Left kidney (tissue), 1 donor: ENCODE measurements at regions not wholly inside any gene's neighbourhood (a gene's known extent, or its start where the extent isn't known, plus 50 kb on each side); places are given as distances from the start of the nearest gene placed in this dataset.

Experiments used
- DNase-seq: peaks from one replicate; pipeline ENCODE4 v3.0.0-alpha.2; 2013

DNA sequence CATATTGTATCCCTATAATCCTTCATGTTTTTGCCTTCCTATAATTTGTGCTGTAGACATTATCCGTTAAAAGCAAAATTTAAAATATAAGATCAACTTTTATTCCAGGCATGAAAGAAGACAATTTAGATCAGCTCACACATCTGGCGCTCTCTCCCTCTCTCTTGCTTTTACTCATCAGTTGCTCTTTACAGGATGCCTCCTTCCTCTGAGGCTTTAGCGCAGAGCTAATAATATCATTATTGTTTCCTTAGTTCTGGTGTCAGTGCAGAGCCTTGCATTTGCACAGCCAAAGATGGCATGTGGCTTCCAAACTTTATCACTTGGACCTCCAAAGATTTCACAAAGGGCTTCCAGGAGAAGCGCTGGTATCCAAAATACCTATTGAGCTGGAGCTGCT lies 295.1 kb downstream of the FGF9 start:
- DNase-seq = no peak

DNA sequence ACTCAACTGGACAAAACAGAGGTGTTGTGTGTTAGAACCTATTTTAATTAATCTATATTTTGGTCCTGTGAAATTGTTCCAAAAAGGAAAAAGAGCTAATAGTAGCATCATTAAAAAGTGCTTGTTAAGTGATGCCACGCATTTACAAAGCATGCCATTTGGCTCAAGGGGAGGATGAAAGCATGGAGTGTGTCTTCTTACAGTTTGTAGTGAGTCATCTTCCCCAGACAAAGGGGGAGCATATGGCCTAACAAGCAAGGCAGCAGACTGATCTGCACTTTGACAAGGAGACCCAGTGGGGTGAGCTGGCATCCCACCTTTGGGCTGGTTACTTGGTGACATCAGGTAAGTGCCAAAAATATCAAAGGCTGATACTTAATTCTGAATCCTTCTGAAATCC lies 297.0 kb downstream of the FGF9 start:
- no peak for DNase-seq

DNA sequence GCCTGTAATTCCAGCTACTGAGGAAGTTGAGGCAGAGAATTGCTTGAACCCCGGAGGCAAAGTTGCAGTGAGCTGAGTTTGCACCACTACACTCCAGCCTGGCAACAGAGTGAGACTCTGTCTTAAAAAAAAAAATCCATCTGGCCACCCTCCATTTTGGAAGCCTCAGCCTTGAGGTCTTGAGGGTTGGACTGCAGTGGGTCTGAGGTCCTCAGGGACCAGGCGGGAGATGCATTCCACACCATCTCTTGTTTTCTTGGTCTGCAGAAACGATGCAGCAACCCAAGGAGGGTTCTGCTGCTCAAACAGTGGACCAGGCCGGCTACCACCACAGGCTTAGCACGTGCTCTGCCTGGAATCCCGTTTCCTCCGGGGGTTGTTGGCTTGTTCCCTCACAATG lies 299.3 kb downstream of the FGF9 start:
- DNase-seq = no peak

DNA sequence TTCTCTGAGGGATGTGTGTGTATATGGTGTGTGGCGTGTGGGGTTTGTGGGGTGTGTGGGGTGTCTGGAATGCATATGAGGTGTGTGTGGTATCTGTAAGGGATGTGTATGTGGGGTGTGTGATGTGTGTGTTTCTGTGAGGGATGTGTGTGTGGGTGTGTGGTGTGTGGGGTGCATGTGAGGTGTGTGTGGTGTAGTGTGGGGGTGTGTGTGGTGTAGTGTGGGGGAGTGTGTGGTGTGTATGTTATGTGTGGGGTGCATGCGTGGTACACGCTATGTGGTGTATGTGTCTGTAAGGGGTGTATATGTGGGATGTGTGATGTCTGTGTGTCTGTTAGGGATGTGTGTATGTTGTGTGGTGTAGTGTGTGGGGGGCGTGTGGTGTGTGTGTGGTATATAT lies 300.0 kb downstream of the FGF9 start:
- DNase-seq = no peak

DNA sequence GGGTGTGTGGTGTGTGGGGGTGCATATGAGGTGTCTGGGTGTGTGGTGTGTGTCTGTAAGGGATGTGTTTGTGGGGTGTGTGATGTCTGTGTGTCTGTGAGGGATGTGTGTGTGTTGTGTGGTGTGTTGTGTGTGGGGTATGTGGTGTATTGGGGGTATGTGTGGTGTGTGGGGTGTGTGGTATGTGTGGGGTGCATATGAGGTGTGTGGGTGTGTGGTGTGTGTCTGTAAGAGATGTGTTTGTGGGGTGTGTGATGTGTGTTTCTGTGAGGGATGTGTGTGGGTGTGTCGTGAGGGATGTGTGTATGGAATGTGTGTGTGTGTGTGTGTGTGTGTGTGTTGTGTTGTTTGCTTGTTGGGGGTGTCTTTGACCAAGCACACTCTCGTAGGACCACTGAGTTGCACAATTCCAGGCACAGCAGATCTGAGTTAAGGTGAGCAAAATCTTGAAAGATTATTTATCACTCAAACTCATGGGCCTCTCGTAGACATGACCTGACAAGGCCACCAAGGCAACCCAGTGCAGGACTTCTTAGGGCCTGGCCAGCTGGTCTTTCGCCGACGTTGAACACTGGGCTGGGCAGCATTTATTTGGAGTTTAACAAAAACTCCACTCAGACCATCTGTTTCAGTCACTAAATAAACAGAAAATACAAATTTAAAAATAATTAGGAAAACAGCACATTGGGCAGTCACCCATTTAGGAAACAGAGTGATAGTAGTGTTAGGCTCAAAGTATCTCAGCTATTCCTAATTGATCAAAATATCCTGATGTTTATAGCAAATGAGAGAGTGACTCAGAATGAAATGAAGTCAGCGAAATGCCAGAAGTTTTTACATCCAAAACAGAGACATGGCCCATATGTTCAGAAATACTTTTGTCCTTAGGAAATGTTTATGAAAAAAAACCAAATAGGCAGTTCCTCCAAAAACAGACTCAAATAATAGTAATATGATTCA lies 301.1 kb downstream of the FGF9 start:
- peak; percentile 46 for DNase-seq

DNA sequence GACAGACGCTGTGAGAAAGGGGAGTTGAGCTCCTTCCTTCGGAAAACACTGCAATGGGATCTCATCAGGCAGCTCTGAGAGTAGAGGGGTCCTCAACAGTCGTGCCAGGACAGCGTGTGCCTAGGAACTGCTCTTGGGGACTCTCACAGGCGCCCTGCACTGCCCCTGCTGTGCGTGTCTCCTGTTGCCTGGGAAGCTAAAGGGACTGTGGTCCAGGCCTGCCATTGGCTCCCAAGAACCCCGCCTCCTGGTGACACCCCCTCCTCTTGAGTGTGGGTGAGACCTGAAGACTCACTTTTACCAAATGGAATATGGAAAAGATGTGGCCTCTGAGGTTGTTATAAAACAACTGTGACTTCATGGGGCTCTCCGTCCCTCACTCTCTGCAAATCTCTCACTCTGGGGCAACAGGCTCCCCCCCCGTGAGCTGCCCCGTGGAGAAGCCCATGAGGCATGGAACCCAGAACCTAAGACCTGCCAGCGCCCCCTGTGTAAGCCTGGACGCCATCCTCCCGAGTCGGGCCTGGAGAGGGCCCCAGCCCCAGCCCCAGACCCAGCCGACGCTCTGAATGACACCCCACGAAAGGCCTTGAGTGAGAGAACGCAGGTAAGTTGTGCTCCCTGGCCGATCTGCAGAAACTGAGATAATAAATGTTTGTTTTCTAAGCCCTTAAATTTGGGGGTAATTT lies 302.7 kb downstream of the FGF9 start:
- no peak for DNase-seq

DNA sequence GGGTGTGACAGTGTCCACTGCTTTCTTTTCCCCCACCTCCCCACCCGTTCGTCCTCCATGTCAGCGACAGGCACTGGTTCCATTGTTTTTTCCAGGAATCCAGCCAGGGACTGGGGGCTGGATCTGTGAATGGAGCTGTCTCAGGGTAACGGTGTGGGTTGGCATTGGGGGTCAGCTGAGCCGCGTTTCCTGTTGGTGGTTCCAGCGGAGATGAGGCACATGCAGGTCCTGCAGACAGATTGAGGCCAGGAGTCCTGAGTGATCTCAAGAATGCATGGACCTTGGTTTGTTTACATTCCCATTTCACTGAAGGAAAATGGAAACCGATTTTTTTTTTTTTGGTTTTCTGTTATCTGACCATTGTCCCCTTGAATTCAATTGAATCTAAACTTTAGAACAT lies 303.9 kb downstream of the FGF9 start:
- no peak for DNase-seq

DNA sequence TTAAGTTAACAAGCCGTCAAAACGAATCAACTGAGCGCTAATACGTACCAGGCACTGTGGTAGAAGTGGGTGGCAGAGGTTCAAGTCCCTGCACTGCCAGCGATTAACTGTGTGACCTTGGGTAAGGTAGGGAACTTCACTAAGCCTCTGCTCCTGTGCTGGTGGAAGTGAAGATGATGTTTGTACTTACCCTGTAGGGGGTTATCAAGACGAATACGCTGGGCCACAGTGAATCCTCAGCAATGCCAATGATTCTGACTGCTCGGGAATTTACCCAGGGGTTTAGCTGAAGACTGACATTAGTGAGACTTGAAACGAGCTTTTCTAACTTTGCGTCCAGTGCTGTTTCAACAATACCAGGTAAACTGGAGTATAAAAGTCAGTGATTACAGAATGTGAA lies 305.3 kb downstream of the FGF9 start:
- no peak for DNase-seq

DNA sequence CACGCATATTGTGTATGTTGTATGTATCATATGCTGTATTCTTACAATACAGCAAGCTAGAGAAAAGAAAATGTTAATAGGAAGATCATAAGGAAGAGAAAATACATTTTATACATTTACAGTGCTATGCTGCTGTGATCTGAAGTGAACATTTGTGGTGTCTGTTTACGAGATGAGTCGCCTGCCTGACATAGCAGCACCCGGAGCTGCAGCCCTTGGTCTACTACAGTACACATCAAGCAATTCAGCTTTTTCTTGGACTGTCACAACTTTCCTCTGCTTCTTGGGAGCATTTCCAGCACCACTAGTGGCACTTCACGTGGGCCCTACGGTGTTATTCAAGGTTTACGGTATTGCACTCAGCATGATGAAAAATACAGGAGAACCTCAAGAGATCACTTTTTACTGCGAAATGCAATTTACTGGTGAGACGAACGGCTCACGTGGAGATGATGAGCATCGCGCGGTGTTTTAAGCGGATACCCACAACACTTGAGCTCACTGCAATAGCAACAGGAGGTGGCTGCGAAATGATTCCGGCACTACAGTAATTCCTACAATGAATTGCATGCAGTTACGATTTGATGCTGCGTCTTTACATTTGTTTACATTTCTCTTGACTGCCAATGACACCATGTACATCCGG lies 308.4 kb downstream of the FGF9 start:
- no peak for DNase-seq

DNA sequence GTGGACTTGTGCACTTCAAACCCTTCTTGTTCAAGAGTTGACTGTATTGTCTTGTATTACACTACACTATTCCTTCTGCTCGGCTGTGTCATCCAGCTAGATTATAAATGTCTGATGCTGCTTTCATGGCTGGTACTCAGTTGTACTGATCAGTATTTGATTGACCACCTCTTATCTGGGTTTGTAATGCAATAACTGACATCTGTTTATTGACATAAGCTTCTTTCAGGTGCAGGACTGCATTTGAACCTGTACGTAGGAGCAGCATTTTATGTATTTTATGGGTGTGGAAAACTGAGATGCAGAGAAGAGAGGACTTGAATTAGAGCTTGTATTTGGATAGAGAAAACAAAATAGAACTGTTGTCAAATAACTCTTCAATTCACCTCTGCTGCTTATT lies 309.2 kb downstream of the FGF9 start:
- no peak for DNase-seq

DNA sequence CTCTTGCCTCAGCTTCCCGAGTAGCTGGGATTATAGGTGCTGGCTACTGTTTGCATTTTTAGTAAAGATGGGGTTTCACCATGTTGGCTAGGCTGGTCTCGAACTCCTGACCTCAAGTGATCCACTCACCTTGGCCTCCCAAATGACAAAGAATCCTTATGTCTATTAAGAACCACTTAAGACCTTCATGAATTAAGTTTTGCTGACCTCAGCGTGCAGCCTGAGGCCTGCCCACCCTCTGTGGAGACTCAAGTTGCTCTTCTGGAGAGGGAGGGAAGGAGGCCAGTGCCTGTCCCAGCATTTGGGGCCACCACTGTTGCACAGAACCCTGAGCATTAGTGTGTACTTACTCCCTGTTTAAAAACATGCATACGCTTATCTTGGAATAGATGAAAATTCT lies 313.3 kb downstream of the FGF9 start:
- DNase-seq = no peak

DNA sequence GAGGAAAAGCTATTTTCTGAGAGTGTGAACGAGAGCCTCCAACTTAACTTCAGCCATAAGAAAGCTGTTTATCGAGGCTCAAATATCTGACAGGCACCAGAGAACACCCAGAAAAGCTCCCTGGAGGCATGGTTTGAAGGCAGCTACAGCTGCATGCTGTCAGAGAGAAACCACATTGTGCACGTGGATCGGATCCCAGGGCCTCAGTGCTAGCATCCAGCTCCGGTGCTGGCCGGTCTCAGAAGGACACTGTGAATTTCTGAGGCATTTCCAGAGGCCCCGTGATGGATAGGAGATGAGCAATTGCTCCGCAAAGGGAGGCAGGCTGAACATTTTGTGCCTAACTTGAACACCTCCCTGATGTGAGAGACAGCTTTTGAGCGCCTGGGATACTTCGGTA lies 315.7 kb downstream of the FGF9 start:
- DNase-seq = peak; percentile 12

DNA sequence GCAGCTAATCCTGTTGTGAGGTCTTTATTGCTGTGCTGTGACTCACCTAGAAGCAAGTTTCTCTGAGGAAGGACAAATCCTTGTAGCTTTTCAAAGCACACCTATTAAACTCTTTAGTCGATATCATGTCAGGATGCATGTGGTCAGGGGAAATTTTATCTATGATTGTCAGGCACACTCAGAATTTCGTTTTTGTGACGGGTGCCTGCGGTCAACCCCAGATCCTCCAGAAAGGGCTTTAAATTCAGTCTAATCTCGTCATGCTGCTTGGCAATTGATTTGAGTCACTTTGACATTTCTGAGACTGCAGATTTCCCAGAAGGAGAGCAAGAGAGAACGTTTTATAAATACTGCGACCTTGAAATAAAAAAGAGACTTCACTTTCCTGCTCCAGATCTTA lies 316.9 kb downstream of the FGF9 start:
- DNase-seq = no peak

DNA sequence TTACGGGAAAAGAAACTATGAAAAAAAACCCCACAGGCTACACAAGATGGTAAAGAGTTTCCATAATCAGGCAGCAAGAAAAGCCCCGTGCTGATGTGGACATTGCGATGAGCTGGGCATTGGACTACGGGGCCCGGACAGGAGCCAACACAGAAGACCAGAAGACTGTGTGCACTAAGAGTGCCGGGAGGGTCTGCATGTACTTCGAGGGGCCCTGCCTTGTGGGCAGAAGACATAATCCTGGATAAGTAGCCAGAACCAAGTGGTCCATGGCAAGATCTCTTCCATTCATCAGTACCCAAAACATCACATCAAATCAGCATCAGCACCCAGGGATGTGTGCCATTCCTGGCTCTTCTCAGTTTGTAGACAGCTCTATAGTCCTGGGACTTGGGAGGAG lies 317.8 kb downstream of the FGF9 start:
- no peak for DNase-seq

DNA sequence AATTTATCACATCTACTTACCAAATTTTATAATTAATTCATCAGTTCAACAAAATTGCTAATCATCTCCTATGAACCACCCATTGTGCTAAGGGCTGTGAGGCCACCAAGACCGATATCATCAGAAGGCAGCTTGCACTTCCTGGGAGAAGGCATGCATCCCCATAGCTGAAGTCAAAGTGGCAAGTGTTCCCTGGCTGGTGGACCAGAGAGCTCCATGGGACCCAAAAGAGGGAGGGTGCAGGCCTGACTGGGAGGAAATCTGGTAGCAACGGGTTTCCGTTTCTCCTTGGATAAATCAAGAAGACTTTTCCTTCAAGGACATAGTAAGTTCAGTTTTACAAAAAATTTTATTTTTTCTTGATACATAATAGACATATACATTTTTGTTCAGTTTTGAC lies 325.2 kb downstream of the FGF9 start:
- DNase-seq = no peak

DNA sequence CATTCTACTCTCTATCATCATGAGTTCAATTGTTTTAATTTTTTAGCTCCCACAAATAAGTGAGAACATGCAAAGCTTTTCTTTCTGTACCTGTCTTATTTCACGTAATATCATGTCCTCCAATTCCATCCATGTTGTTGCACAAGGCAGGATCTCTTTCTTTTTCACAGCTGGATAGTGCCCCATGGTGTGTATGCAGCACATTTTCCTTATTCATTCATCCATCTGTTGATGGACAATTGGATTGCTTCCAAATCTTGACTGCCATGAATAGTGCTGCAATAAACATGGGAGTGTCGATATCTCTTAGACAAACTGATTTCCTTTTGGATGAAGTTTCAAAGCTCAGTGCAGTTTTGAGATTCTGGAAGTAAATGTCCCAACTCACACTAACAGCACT lies 326.9 kb downstream of the FGF9 start:
- no peak for DNase-seq

DNA sequence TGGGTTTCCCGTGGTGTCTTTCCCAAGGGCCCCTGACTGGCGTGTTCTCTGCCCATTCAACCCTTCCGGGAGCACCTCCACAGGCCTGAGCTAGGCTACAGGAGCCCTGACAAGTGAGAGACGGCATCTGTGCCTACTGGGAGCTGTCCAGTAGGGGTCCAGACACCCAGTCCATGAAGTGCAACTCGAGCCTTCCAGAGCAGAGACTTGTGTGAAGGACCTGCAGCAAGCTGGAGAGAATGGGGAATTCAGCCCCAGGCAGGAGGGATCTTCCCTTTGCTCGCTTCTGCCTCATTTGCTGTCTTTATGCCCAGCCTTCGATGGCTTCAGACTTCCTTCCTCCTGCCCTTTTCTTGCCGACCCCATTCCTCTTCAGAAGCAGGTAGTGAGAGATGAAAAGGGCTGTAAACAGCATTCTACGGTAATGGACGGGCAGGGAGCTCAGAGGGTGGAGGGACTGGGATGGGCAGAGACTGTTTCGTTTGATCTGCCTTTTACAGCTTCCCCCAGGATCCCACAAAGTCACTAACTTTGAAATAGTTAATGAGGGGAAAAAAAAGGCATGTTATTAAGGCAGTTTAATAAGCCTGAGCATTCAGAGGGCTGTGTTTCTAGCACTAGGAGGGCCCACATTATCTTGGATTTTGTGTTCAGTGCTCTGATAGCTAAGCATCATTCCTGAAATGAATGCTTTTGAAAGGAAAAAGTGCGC lies 327.6 kb downstream of the FGF9 start:
- DNase-seq = peak; percentile 5

DNA sequence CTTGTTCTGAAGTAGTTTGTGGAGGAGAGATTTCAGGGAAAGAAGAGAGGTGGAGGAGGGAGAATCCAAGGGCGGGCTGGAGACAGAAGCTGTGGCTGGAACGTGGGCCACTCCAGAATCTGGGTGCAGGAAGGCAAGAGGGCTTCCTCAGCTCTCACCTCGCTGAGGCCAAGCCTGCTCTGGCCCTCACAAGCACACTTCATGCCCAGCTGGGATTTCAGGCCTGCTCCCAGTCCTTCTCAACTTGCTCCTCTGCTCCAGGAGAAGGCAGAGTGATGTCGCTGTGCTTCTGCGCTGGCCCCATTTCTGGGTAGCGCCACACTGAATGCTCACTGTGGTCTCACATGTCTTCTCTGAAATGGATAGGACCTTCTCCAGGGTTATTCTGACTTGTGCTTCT lies 328.8 kb downstream of the FGF9 start:
- no peak for DNase-seq

DNA sequence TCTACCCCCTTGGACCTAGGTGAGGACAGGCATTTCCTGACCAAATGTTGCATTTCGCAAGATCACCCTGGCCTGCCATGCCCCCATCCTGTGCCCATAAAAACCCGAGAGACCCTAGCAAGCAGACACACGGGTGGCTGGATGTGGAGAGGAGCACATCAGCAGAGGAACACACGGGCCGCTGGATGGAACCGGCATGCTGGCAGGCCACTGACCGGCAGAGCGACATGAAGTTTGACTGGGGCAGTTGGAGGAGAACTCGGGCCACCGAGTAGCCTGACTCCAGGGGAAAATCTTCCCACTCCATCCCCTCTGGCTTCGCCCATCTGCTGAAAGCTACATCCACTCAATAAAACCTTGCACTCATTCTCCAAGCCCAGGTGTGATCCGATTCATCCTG lies 329.3 kb downstream of the FGF9 start:
- DNase-seq = no peak

DNA sequence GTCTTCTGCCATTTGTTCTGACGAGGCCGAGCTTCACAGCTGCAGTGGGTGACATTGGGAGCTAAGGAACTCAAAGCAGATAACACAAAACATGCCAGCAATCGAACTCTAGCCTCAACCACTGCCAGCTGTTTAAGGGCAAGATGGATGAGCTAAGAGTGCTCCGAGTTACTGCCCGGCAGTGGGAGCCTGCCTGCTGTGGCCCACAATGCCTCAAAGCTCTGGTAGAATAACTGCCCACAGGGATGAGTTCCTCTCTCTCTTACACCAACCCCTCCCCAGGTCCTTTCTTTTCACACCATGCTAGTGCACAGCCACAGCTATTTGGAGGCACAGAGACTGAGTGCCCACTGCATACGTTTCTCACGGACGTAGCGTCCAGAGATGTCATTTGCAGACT lies 330.5 kb downstream of the FGF9 start:
- DNase-seq = no peak

DNA sequence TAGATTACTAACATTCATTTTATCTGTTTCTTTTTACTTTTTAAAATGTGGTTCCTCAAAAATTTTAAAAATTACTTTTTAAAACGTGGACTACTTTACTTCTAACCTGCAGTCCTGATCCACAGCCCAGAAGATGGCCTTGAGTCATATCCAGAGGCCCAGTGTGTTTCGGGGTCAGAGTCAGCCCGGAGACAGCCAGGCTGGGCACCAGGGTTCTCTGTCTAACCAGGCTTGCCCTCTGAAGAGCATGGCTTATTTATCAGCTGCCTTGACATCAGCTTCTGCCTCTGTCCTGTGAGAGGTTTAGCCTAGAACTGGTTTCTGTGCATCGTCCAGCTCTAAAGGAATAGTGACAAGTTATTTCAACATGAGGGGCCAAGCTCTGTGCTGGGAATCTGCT lies 332.0 kb downstream of the FGF9 start:
- no peak for DNase-seq

DNA sequence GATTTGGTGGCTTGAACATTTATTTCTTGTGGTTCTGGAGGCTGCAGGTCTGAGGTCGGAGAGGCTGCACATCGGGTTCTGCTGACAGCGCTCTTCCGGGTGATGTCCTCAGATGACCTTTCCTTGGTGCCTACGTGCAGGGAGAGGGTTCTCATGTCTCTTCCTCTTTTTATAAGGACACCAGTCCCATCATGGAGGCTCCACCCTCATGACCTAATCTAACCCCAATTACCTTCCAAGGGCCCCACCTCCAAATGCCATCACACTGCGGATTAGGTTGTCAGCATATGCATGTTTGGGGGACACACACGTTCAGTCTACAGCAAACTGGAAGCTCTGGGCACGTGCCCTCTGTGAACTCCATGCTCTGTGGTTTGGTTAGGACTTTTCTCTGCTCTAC lies 338.6 kb downstream of the FGF9 start:
- no peak for DNase-seq

DNA sequence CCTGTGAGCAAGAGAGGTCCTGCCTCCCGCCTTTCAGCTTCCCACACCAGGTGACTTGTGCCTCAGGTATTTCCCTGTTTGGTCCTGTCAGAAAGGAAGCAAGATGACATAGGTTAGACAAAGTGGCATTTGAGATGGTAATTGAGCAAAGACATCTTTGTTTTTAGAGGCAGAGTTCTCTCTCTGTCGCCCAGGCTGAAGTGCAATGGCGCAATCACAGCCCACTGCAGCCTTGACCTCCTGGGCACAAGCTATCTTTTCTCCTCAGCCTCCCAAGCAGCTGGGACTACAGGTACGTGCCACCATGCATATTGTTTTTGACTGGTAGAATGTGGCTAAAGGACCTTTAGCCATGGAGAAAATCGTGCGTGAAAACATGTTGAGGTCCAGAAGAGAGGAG lies 339.1 kb downstream of the FGF9 start:
- no peak for DNase-seq
